HL-60 (cell line): ENCODE measurements at regions not wholly inside any gene's neighbourhood (a gene's known extent, or its start where the extent isn't known, plus 50 kb on each side); places are given as distances from the start of the nearest gene placed in this dataset.

Source experiments
- DNase-seq, 2 experiments: peaks; one replicate each; pipeline ENCODE4 v3.0.0-alpha.2; 2010 to 2020; ENCODE audit warnings: low read depth in 1 of 2, low spot score in 1 of 2
- H3K27ac ChIP-seq: fragments of 250-450 bp; sonication (Bioruptor Pico); replicated peaks from 2 replicates; pipeline ENCODE4 v1.5.1; 2020; ENCODE audit warnings: mild to moderate bottlenecking, moderate library complexity
- H3K27me3 ChIP-seq: fragments of 250-450 bp; sonication (Bioruptor Pico); 2 replicates; pipeline ENCODE4 v1.5.1; 2021; ENCODE audit warnings: mild to moderate bottlenecking, moderate library complexity; ENCODE audit not compliant: insufficient read depth, poor library complexity, severe bottlenecking
- H3K4me3 ChIP-seq: replicated peaks from 2 replicates; pipeline ENCODE4 v1.5.1; 2011; ENCODE audit warnings: mild to moderate bottlenecking, control low read depth, low read length; ENCODE audit not compliant: insufficient read depth
- GABPA ChIP-seq: IDR thresholded peaks from 2 replicates; pipeline ENCODE4 v1.6.1; 2012; ENCODE audit warnings: low read depth
- POLR2AphosphoS5 ChIP-seq: IDR thresholded peaks from 2 replicates; pipeline ENCODE4 v1.6.1; 2012; ENCODE audit warnings: low read depth
- SPI1 ChIP-seq: IDR thresholded peaks from 2 replicates; pipeline ENCODE4 v1.6.1; 2012; ENCODE audit warnings: low read depth, mild to moderate bottlenecking, borderline replicate concordance
- TF ChIP-seq, protein P1 (sequence below): IDR thresholded peaks from 2 replicates; pipeline ENCODE4 v1.6.1; 2012; ENCODE audit warnings: low read depth; ENCODE audit not compliant: insufficient replicate concordance
- TF ChIP-seq, protein P2 (sequence below): IDR thresholded peaks from one replicate; pipeline ENCODE4 v1.5.1; 2011; ENCODE audit warnings: low read length, control low read depth, inconsistent platforms; ENCODE audit not compliant: insufficient read depth

DNA sequence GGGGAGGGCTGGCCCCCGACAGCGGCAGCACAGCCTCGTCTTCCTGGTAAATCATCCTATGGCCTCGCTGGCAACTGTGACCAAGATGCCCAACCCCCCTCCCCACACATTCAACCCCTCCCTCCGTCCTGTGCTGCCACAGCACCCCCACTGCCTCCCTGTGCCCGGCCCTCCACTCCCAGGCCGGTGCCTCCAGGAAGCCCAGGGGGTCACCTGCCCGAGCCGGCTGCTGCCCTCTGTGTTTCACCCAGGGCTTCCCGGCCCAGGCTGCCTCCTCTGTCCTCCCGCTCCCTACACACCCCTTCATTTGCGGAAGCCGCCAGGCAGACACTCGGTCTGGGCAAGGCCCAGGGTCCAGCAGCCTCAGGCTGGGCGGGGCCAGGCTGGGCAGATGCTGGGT is 188.6 kb downstream of the RBFOX3 start:
- no peaks in the 10 kb centered on the region for H3K27me3 ChIP-seq
- no peak for DNase-seq
- no peak overlapping the region for H3K4me3 ChIP-seq
- H3K27ac ChIP-seq = no peak overlapping the region
- TF ChIP-seq SPI1 (no peak), GABPA (no peak), POLR2AphosphoS5 (no peak)
- TF ChIP-seq, protein P1, sequence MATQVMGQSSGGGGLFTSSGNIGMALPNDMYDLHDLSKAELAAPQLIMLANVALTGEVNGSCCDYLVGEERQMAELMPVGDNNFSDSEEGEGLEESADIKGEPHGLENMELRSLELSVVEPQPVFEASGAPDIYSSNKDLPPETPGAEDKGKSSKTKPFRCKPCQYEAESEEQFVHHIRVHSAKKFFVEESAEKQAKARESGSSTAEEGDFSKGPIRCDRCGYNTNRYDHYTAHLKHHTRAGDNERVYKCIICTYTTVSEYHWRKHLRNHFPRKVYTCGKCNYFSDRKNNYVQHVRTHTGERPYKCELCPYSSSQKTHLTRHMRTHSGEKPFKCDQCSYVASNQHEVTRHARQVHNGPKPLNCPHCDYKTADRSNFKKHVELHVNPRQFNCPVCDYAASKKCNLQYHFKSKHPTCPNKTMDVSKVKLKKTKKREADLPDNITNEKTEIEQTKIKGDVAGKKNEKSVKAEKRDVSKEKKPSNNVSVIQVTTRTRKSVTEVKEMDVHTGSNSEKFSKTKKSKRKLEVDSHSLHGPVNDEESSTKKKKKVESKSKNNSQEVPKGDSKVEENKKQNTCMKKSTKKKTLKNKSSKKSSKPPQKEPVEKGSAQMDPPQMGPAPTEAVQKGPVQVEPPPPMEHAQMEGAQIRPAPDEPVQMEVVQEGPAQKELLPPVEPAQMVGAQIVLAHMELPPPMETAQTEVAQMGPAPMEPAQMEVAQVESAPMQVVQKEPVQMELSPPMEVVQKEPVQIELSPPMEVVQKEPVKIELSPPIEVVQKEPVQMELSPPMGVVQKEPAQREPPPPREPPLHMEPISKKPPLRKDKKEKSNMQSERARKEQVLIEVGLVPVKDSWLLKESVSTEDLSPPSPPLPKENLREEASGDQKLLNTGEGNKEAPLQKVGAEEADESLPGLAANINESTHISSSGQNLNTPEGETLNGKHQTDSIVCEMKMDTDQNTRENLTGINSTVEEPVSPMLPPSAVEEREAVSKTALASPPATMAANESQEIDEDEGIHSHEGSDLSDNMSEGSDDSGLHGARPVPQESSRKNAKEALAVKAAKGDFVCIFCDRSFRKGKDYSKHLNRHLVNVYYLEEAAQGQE = no peak
- TF ChIP-seq, protein P2, sequence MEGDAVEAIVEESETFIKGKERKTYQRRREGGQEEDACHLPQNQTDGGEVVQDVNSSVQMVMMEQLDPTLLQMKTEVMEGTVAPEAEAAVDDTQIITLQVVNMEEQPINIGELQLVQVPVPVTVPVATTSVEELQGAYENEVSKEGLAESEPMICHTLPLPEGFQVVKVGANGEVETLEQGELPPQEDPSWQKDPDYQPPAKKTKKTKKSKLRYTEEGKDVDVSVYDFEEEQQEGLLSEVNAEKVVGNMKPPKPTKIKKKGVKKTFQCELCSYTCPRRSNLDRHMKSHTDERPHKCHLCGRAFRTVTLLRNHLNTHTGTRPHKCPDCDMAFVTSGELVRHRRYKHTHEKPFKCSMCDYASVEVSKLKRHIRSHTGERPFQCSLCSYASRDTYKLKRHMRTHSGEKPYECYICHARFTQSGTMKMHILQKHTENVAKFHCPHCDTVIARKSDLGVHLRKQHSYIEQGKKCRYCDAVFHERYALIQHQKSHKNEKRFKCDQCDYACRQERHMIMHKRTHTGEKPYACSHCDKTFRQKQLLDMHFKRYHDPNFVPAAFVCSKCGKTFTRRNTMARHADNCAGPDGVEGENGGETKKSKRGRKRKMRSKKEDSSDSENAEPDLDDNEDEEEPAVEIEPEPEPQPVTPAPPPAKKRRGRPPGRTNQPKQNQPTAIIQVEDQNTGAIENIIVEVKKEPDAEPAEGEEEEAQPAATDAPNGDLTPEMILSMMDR = no peak

DNA sequence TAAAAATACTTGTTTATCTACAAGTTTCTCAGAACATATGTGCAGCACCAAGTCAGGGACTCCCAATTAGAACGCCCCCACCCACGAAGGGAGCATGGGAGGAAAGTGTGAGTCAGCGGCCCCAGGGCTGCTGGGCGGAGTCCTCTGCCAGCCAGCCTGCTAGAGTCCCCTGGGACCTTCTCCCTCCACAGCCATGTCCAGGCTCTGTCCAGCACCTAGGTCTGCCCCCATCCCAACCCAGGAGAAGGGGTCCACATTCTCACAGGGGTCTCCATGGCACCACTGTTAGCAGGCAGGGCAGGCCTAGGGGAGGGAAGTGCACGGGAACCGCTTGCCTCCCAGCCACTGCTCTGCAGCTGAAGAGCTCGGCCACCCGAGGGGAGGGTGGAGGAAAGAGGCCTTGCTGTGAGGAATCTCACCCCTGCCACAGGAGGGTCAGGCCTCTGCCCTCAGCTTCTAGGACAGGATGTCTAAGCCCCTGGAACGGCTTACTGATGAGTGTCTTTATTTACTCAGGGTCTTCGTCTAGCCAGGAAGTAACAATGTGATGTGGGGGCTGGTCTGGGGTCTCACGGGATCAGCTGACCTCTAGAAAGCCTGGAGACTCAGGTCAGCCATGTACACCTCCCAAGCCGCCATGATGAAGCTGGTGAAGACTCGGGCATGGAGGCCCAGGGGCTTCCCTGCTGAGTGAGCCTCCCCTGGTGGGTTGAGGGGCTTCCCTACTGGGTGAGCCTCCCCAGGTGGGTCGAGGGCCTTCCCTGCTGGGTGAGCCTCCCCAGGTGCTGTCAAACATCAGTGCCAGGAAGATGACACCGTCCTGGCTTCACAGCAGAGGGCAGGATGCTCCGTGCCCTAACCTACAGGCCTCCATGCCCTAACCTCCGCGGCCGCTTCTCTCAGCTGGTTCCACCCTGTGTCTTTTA is 190.3 kb downstream of the RBFOX3 start:
- no peak overlapping the region for H3K4me3 ChIP-seq
- no peak for TF ChIP-seq GABPA
- TF ChIP-seq, protein P2 = no peak
- TF ChIP-seq, protein P1 = no peak
- no peak for TF ChIP-seq POLR2AphosphoS5
- TF ChIP-seq SPI1 = no peak
- H3K27ac ChIP-seq = no peak overlapping the region
- H3K27me3 ChIP-seq = no peaks in the 10 kb centered on the region
- DNase-seq = no peak

DNA sequence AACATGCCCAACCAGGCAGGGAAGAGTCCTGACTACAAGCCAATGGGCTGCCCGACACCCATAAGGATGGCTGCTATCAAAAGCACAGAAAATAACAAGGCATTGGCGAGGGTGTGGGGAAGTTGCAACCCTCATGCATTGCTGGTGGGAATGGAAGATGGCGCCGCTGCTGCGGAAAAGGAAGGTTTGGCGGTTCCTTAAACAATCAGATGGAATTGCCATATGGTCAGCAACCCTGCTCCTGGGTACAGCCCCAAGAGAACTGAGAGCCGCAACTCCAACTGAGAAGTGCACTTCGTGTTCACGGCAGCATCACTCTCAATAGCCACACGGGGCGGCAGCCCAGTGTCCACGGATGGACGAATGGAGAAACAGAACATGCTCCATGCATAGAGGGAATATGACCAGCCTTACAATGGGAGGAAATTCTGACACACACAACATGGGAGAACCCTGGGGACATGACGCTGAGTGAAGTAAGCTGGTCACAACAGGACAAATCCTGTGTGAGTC is 193.3 kb downstream of the RBFOX3 start:
- H3K27ac ChIP-seq = no peak overlapping the region
- no peaks in the 10 kb centered on the region for H3K27me3 ChIP-seq
- no peak overlapping the region for H3K4me3 ChIP-seq
- no peak for DNase-seq
- TF ChIP-seq SPI1 = no peak
- TF ChIP-seq, protein P2 = no peak

- H3K27ac ChIP-seq = no peak overlapping the region
Measured at GRCh38 chr17:79415909-79416308, 194.9 kb downstream of the RBFOX3 start.

More at GRCh38 chr17:79415909-79416308, 194.9 kb downstream of the RBFOX3 start:
- TF ChIP-seq POLR2AphosphoS5 (no peak), SPI1 (no peak), GABPA (no peak)
- TF ChIP-seq, protein P1 = no peak
- TF ChIP-seq, protein P2 = no peak
- DNase-seq = no peak
- Histone ChIP-seq H3K27me3 (no peaks in the 10 kb centered on the region), H3K4me3 (no peak overlapping the region)
